DND-41 (cell line): ENCODE measurements at regions not wholly inside any gene's neighbourhood (a gene's known extent, or its start where the extent isn't known, plus 50 kb on each side); places are given as distances from the start of the nearest gene placed in this dataset.

Experiments used
- ATAC-seq: fragments of 200-7000 bp; cut with Tn5 transposase; 3 replicates; pipeline ENCODE4 v1.9.1; 2021; ENCODE audit warnings: low read depth; ENCODE audit not compliant: insufficient read depth
- DNase-seq: peaks from one replicate; pipeline ENCODE4 v3.0.0-alpha.2; 2020
- H2AFZ ChIP-seq: 2 replicates; pipeline ENCODE4 v1.6.0; 2012; ENCODE audit warnings: low read depth, low read length
- H3K27ac ChIP-seq: 2 replicates; pipeline ENCODE4 v1.5.1; 2012; ENCODE audit warnings: low read length, inconsistent platforms
- H3K27me3 ChIP-seq: fragments of 200-600 bp; sonication (generic); 2 replicates; pipeline ENCODE4 v1.6.0; 2012; ENCODE audit warnings: low read length, mild to moderate bottlenecking, inconsistent platforms; ENCODE audit not compliant: insufficient read depth, poor library complexity
- H3K36me3 ChIP-seq: 2 replicates; pipeline ENCODE4 v1.5.1; 2012; ENCODE audit warnings: low read length, inconsistent platforms; ENCODE audit not compliant: insufficient read depth
- H3K4me1 ChIP-seq: 2 replicates; pipeline ENCODE4 v1.5.1; 2012; ENCODE audit warnings: mild to moderate bottlenecking, low read length; ENCODE audit not compliant: insufficient read depth
- H3K4me2 ChIP-seq: 2 replicates; pipeline ENCODE4 v1.6.0; 2012; ENCODE audit warnings: mild to moderate bottlenecking, moderate library complexity, low read length, inconsistent platforms; ENCODE audit not compliant: insufficient read depth
- H3K4me3 ChIP-seq, 2 experiments: fragments of 200-600 bp in 1 of 2; shearing (Covaris generic) in 1 of 2; 2 replicates each; pipeline ENCODE4 v1.5.1; 2012 to 2016; ENCODE audit warnings: inconsistent platforms in 2 of 2, low read length in 2 of 2, mild to moderate bottlenecking in 2 of 2, low read depth in 1 of 2, moderate library complexity in 1 of 2
- H3K79me2 ChIP-seq: 2 replicates; pipeline ENCODE4 v1.6.0; 2012; ENCODE audit warnings: low read length, inconsistent platforms; ENCODE audit not compliant: insufficient read depth
- H3K9ac ChIP-seq: 2 replicates; pipeline ENCODE4 v1.6.0; 2012; ENCODE audit warnings: low read depth, mild to moderate bottlenecking, inconsistent platforms, low read length, moderate library complexity
- H3K9me3 ChIP-seq: 2 replicates; pipeline ENCODE4 v1.5.1; 2012; ENCODE audit warnings: low read length, moderate library complexity, mild to moderate bottlenecking, inconsistent platforms; ENCODE audit not compliant: insufficient read depth, severe bottlenecking
- H4K20me1 ChIP-seq: 2 replicates; pipeline ENCODE4 v1.6.0; 2012; ENCODE audit warnings: low read length; ENCODE audit not compliant: insufficient read depth
- CTCF ChIP-seq: IDR thresholded peaks from 2 replicates; pipeline ENCODE4 v1.5.1; 2012; ENCODE audit warnings: borderline replicate concordance, low read length, moderate library complexity, mild to moderate bottlenecking; ENCODE audit not compliant: poor library complexity, severe bottlenecking; ENCODE audit errors: extremely low read depth
- EZH2 ChIP-seq: IDR thresholded peaks from 3 replicates; pipeline ENCODE4 v1.6.1; 2012; ENCODE audit warnings: borderline replicate concordance, low read depth, mild to moderate bottlenecking, moderate library complexity, low read length, inconsistent platforms; ENCODE audit not compliant: severe bottlenecking

DNA sequence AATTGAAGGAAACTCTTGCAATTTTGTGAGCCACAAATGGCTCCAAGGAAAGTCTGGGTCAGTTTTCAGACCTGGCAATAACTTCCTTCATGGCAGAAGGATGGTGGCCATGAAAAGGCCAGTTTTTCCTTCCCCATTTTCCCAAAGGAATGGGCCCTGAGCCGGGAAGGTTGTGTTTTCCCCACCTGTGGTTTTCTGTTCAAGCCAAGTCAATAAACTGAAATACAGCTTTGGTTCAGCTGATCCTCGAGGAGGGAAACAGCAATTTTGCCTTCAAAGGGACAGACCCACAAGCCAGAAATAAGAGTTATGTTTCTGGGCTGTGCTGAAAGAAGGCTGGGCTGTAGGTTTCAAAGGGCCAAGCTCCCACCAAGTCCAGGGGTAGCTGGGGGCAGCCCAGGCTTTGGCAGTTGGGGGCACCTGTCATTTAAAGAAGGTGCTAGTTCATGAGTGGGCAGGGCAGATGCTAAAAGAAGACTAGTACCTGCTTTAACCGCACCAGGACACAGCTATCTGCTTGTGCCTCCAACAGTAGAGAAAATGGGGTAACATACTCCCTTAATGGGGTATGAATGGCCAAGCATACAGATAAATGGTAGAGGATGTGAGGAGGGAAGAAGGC is 97.0 kb downstream of the TTC32 start:
- no peak overlapping the region for H2AFZ ChIP-seq
- TF ChIP-seq CTCF (no peak), EZH2 (no peak)
- no peaks in the 10 kb centered on the region for H3K36me3 ChIP-seq
- H4K20me1 ChIP-seq: no peaks in the 10 kb centered on the region
- H3K79me2 ChIP-seq: no peaks in the 10 kb centered on the region
- no peak overlapping the region for H3K27ac ChIP-seq
- no peaks in the 10 kb centered on the region for H3K27me3 ChIP-seq
- no peak for DNase-seq
- no peaks in the 10 kb centered on the region for H3K9me3 ChIP-seq
- no peak overlapping the region for H3K4me2 ChIP-seq
- no peaks in the 10 kb centered on the region for H3K4me1 ChIP-seq
- no peak overlapping the region for H3K4me3 ChIP-seq
- H3K9ac ChIP-seq: no peak overlapping the region
- ATAC-seq: no peak

DNA sequence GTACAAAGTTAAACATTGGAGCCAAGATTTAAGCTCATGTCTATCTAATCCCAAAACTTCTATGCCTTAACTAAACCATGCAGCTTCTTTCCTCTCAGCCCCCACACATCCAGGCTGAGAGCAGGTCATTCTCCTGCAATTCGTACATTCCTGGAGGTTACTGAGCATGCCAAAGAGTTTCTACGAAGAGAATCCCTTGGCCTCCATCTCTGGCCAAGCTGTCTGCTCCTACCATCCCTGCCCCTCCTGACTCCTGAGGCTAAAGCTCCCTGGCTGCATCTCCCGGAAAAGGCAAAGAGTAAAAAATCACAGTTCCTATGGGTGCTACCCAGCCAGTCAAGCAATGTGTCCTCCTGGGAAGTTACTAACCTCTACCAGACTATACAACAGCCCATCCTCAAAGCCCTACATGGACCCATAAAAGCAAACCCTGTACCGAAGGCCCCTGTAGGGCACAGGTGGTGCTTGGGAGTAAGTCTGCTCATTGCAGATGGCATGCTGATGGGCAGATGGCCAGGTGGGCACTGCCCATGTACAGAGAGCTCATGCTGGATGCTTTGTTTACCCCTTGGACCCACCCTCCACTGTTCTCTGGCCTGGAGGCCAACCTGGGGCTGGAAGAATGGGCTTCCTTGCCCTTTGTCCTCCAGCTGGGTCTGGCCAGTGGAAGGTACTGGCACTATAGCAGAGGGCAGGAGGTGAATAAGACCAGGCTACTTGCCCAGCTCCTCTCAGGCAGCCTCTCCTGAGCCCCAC is 99.5 kb downstream of the TTC32 start:
- Histone ChIP-seq H3K9me3 (no peaks in the 10 kb centered on the region), H3K79me2 (no peaks in the 10 kb centered on the region), H3K4me2 (no peak overlapping the region), H3K4me1 (no peaks in the 10 kb centered on the region), H3K36me3 (no peaks in the 10 kb centered on the region), H4K20me1 (no peaks in the 10 kb centered on the region), H3K4me3 (no peak overlapping the region), H3K9ac (no peak overlapping the region), H2AFZ (no peak overlapping the region), H3K27ac (no peak overlapping the region), H3K27me3 (no peaks in the 10 kb centered on the region)
- DNase-seq (no peak), ATAC-seq (no peak)
- TF ChIP-seq EZH2 (no peak), CTCF (no peak)

DNA sequence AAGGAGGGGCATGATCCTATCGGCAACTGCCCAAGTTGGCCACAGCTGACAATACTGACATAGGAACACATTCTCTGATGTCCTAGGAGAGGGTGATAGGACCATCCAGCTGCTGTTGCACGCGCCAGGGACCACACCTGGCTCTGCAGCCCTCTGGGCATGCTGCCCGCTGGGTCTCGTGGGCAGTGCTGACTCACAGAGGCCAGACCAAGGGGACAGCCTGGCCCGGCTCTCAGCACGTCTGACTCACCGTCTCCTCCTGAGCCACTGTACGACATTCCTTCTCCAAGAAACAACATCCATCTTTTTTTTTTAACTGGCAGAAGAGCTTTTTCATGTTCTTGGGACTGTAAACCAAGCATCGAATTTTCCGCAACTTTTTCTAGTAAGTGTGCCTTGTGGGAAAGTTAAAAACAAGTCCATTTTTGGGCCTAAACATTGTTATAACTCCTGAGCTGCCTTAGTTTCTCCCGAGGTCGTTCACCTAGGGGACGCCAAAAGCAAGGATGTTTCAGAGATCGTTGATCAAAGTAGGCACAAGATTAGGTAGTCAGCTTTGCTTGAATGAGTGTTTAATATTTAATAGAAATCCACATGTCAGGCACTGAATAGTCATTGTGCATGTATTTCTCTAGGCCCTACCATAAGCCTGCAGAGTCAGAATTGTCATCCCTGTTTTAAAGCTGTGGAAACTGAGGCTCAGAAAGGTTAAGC is 100.3 kb downstream of the TTC32 start:
- Histone ChIP-seq H3K36me3 (no peaks in the 10 kb centered on the region), H3K79me2 (no peaks in the 10 kb centered on the region), H4K20me1 (no peaks in the 10 kb centered on the region), H3K27ac (no peak overlapping the region), H2AFZ (no peak overlapping the region), H3K4me2 (no peak overlapping the region), H3K27me3 (no peaks in the 10 kb centered on the region), H3K4me1 (no peaks in the 10 kb centered on the region), H3K9ac (no peak overlapping the region), H3K9me3 (no peaks in the 10 kb centered on the region), H3K4me3 (no peak overlapping the region)
- DNase-seq (no peak), ATAC-seq (no peak)
- TF ChIP-seq EZH2 (no peak), CTCF (no peak)
